H1 (cell line): ENCODE measurements at regions not wholly inside any gene's neighbourhood (a gene's known extent, or its start where the extent isn't known, plus 50 kb on each side); places are given as distances from the start of the nearest gene placed in this dataset.

Experiments used
- CTCF ChIA-PET: fragments of 300-600 bp; sonication (Branson Sonifier 250); formaldehyde crosslinking; loops from one replicate; lab custom pipeline; 2021; ENCODE audit not compliant: partially characterized antibody; lab: Charles Lee
- POLR2A ChIA-PET: fragments of 300-600 bp; sonication (Branson Sonifier 250); formaldehyde crosslinking; loops from one replicate; lab custom pipeline; 2021; ENCODE audit warnings: inconsistent platforms; ENCODE audit not compliant: partially characterized antibody; lab: Charles Lee
- DNase-seq, 2 experiments: peaks; one replicate each; pipeline versions ENCODE4 v3.0.0 to v3.0.0-alpha.2; 2010 to 2022; ENCODE audit warnings: low spot score in 2 of 2, low read depth in 1 of 2, mixed read lengths in 1 of 2
- FAIRE-seq: peaks from 2 replicates; lab custom pipeline; 2011; peaks lifted over from hg19 to GRCh38; lab: Jason Lieb, UNC
- H2AFZ ChIP-seq: 2 replicates; pipeline ENCODE4 v1.8.1; 2012; ENCODE audit warnings: low read length, inconsistent platforms
- H2AK5ac ChIP-seq: 2 replicates; pipeline ENCODE4 v1.6.1; 2013; ENCODE audit warnings: low read depth, low read length
- H2BK120ac ChIP-seq: replicated peaks from 2 replicates; pipeline ENCODE3; 2013; ENCODE audit warnings: low read depth, low read length, inconsistent platforms
- H2BK12ac ChIP-seq: 2 replicates; pipeline ENCODE4 v1.6.1; 2013; ENCODE audit warnings: low read depth, low read length
- H2BK15ac ChIP-seq: 2 replicates; pipeline ENCODE4 v1.6.1; 2013; ENCODE audit warnings: low read length
- H2BK20ac ChIP-seq: 2 replicates; pipeline ENCODE4 v1.6.1; 2013; ENCODE audit warnings: low read length
- H2BK5ac ChIP-seq: 2 replicates; pipeline ENCODE4 v1.6.1; 2013; ENCODE audit warnings: low read depth, low read length
- H3K14ac ChIP-seq: 2 replicates; pipeline ENCODE4 v1.6.1; 2013; ENCODE audit warnings: inconsistent platforms; ENCODE audit not compliant: insufficient read length
- H3K18ac ChIP-seq: 2 replicates; pipeline ENCODE4 v1.6.1; 2013; ENCODE audit warnings: low read length; ENCODE audit errors: extremely low read depth
- H3K23ac ChIP-seq: 2 replicates; pipeline ENCODE4 v1.6.1; 2013; ENCODE audit warnings: inconsistent platforms; ENCODE audit not compliant: insufficient read length
- H3K23me2 ChIP-seq: 2 replicates; pipeline ENCODE4 v1.6.1; 2013; ENCODE audit warnings: low read depth, low read length
- H3K27ac ChIP-seq: 2 replicates; pipeline ENCODE4 v1.6.1; 2011; ENCODE audit warnings: low read depth, low read length, inconsistent platforms
- H3K27me3 ChIP-seq, 4 experiments: replicated peaks in 1 of 4; 1 replicate in 1 of 4; 2 replicates in 3 of 4; pipeline versions ENCODE4 v1.6.1 to v1.8.1; 2011 to 2013; ENCODE audit warnings: low read length in 3 of 4, mild to moderate bottlenecking in 3 of 4, inconsistent platforms in 2 of 4, mixed read lengths in 2 of 4, moderate library complexity in 1 of 4; ENCODE audit not compliant: control insufficient read depth in 3 of 4, insufficient read depth in 3 of 4; ENCODE audit errors: extremely low read depth in 1 of 4
- H3K36me3 ChIP-seq, 4 experiments: 2 replicates each; pipeline versions ENCODE4 v1.6.1 to v1.8.1; 2011 to 2013; ENCODE audit warnings: mild to moderate bottlenecking in 4 of 4, low read length in 3 of 4, moderate library complexity in 2 of 4, control low read depth in 1 of 4, inconsistent platforms in 1 of 4; ENCODE audit not compliant: insufficient read depth in 4 of 4, control insufficient read depth in 2 of 4
- H3K4ac ChIP-seq: replicated peaks from 2 replicates; pipeline ENCODE3; 2013; ENCODE audit warnings: low read length, low read depth, mixed read lengths, inconsistent platforms; ENCODE audit not compliant: insufficient read length
- H3K4me1 ChIP-seq, 4 experiments: replicated peaks in 1 of 4; 1 replicate in 1 of 4; 2 replicates in 3 of 4; pipeline versions ENCODE4 v1.6.1 to v1.8.1; 2011 to 2013; ENCODE audit warnings: low read length in 3 of 4, inconsistent platforms in 2 of 4, mixed read lengths in 1 of 4; ENCODE audit not compliant: insufficient read depth in 4 of 4, control insufficient read depth in 3 of 4
- H3K4me2 ChIP-seq, 2 experiments: 2 replicates each; pipeline versions ENCODE4 v1.6.1 to v1.8.1; 2011 to 2013; ENCODE audit warnings: low read depth in 2 of 2, low read length in 2 of 2, control low read depth in 1 of 2, inconsistent platforms in 1 of 2, mild to moderate bottlenecking in 1 of 2; ENCODE audit not compliant: insufficient read depth in 1 of 2
- H3K4me3 ChIP-seq, 4 experiments: fragments of 200-600, 300-600 bp in 1 of 4; sonication (generic), shearing (Covaris generic), sonication (Bioruptor Twin) in 1 of 4; 2 replicates each; pipeline versions ENCODE4 v1.5.1 to v1.8.1; 2011 to 2016; ENCODE audit warnings: low read length in 4 of 4, low read depth in 3 of 4, control low read depth in 2 of 4, inconsistent platforms in 2 of 4, mild to moderate bottlenecking in 2 of 4, mixed read lengths in 1 of 4, moderate library complexity in 1 of 4; ENCODE audit not compliant: insufficient read depth in 2 of 4; ENCODE audit errors: extremely low read depth in 1 of 4
- H3K56ac ChIP-seq: replicated peaks from 2 replicates; pipeline ENCODE3; 2013; ENCODE audit warnings: low read depth, mild to moderate bottlenecking, mixed read lengths, low read length, inconsistent platforms; ENCODE audit not compliant: insufficient read length
- H3K79me1 ChIP-seq: 2 replicates; pipeline ENCODE4 v1.6.1; 2013; ENCODE audit warnings: low read depth, low read length, control low read depth
- H3K79me2 ChIP-seq, 2 experiments: 2 replicates each; pipeline versions ENCODE4 v1.6.1 to v1.8.1; 2012 to 2013; ENCODE audit warnings: low read length in 2 of 2, mild to moderate bottlenecking in 2 of 2, inconsistent platforms in 1 of 2; ENCODE audit not compliant: insufficient read depth in 2 of 2, control insufficient read depth in 1 of 2
- H3K9ac ChIP-seq, 4 experiments: replicated peaks in 1 of 4; 1 replicate in 1 of 4; 2 replicates in 3 of 4; pipeline versions ENCODE4 v1.6.1 to v1.8.1; 2011 to 2013; ENCODE audit warnings: low read depth in 3 of 4, low read length in 3 of 4, control low read depth in 2 of 4, mild to moderate bottlenecking in 2 of 4, moderate library complexity in 2 of 4, inconsistent platforms in 1 of 4; ENCODE audit errors: extremely low read depth in 1 of 4
- H3K9me3 ChIP-seq, 2 experiments: 2 replicates each; pipeline versions ENCODE4 v1.6.1 to v1.8.1; 2012 to 2013; ENCODE audit warnings: mild to moderate bottlenecking in 2 of 2, moderate library complexity in 2 of 2, control low read depth in 1 of 2, inconsistent platforms in 1 of 2, low read depth in 1 of 2, low read length in 1 of 2, mixed read lengths in 1 of 2; ENCODE audit not compliant: insufficient read depth in 2 of 2
- H4K20me1 ChIP-seq, 2 experiments: replicated peaks in 1 of 2; 2 replicates each; pipeline versions ENCODE3 to v1.8.1; 2011 to 2013; ENCODE audit warnings: inconsistent platforms in 2 of 2, low read length in 2 of 2, mild to moderate bottlenecking in 1 of 2; ENCODE audit not compliant: insufficient read depth in 2 of 2, control insufficient read depth in 1 of 2
- H4K5ac ChIP-seq: 2 replicates; pipeline ENCODE4 v1.6.1; 2013; ENCODE audit warnings: low read length, low read depth, mixed read lengths, inconsistent platforms; ENCODE audit not compliant: insufficient read length
- H4K8ac ChIP-seq: 2 replicates; pipeline ENCODE4 v1.8.0; 2013; ENCODE audit warnings: mild to moderate bottlenecking, moderate library complexity, low read length, inconsistent platforms; ENCODE audit not compliant: insufficient read depth; ENCODE audit errors: extremely low read depth
- H4K91ac ChIP-seq: replicated peaks from 2 replicates; pipeline ENCODE3; 2013; ENCODE audit warnings: low read length, mixed read lengths, inconsistent platforms; ENCODE audit not compliant: insufficient read length
- HDAC6 ChIP-seq: IDR thresholded peaks from one replicate; pipeline ENCODE4 v1.7.1; 2012; ENCODE audit warnings: low read depth, mild to moderate bottlenecking, inconsistent platforms, low read length, moderate library complexity
- NANOG ChIP-seq: IDR thresholded peaks from 2 replicates; pipeline ENCODE4 v1.6.1; 2011; ENCODE audit warnings: low read length, low read depth, mild to moderate bottlenecking, inconsistent platforms; ENCODE audit not compliant: insufficient read depth, poor library complexity, severe bottlenecking
- RXRA ChIP-seq: IDR thresholded peaks from 2 replicates; pipeline ENCODE4 v1.6.1; 2011; ENCODE audit warnings: low read depth, mild to moderate bottlenecking, low read length, moderate library complexity; ENCODE audit not compliant: insufficient read depth
- ZNF274 ChIP-seq: IDR thresholded peaks from 2 replicates; pipeline ENCODE4 v1.7.0; 2012; ENCODE audit warnings: low read length, borderline replicate concordance; ENCODE audit errors: extremely low read depth
- WGBS, 2 experiments: shearing (Covaris generic) in 1 of 2; methylation state at CpG; one replicate each; pipeline versions ENCODE4 v1.1.6 to v1.1.7; 2013 to 2015; ENCODE audit warnings: low lambda C conversion rate in 2 of 2, mixed read lengths in 2 of 2, inconsistent platforms in 1 of 2, low coverage in 1 of 2, missing lambda C conversion rate in 1 of 2; ENCODE audit not compliant: insufficient replicate concordance in 2 of 2, insufficient coverage in 1 of 2, insufficient read length in 1 of 2; ENCODE audit errors: extremely low coverage in 1 of 2, missing lambda C conversion rate in 1 of 2; 5-methylcytosine and 5-hydroxymethylcytosine counted together

DNA sequence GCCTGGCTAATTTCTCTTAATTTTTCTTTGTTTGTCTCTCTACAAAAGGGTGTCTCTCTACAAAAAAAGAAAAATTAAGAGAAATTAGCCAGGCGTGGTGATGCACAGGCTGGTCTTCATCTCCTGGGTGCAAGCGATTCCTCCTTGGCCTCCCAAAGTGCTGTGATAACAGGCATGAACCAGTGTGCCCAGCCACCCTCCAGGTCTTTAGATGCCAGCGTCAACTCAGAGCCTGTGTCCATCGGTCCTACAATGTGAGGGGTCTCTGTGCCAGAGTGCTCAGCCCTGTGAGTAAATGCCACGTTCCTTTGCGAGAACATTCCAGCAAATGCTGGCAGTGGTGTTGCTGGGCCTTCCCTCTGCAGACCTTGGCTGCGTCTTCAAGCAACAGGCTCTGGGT lies 62.7 kb downstream of the IGF2 start:
- Histone ChIP-seq H3K4ac (no peak overlapping the region), H3K9me3 (no peaks in the 10 kb centered on the region), H3K23ac (no peak overlapping the region), H3K27ac (no peak overlapping the region), H3K4me2 (no peak overlapping the region), H4K20me1 (no peaks in the 10 kb centered on the region), H3K4me3 (no peak overlapping the region), H2BK12ac (no peak overlapping the region), H3K56ac (no peak overlapping the region), H2BK5ac (no peak overlapping the region), H3K18ac (no peak overlapping the region; the same call in 1 of the 2 replicates), H2BK120ac (no peak overlapping the region), H4K91ac (no peak overlapping the region), H3K36me3 (no peaks in the 10 kb centered on the region), H3K14ac (no peak overlapping the region), H3K4me1 (no peaks in the 10 kb centered on the region), H3K79me2 (no peaks in the 10 kb centered on the region), H3K27me3 (peaks cover 0 to 2% (median 0%) of the 10 kb centered on the region in 4 experiments; a peak in 3 of 7 replicates), H2BK15ac (no peak overlapping the region; the same call in 1 of the 2 replicates), H3K9ac (no peak overlapping the region), H4K8ac (no peak overlapping the region), H3K79me1 (no peaks in the 10 kb centered on the region), H2AK5ac (no peak overlapping the region), H2AFZ (no peak overlapping the region), H3K23me2 (no peaks in the 10 kb centered on the region), H4K5ac (no peak overlapping the region), H2BK20ac (no peak overlapping the region)
- no peak for DNase-seq
- no peak for FAIRE-seq
- TF ChIP-seq NANOG (no peak), HDAC6 (no peak), RXRA (no peak), ZNF274 (no peak)
- 90% methylated on average over 7 of the region's 7 CpGs; no CpG with 5 or more reads in 1 of the 2 experiments for WGBS, 2 experiments
- ChIA-PET CTCF (interaction anchor here (1.0 to 3.1 kb wide), 4 partner anchors 13 to 122 kb away, joined by 3 to 21 read pairs (median 6); no protein-coding TSS in a partner anchor), POLR2A (no interaction called here)
